Ascending aorta (tissue), 2 donors: ENCODE measurements at regions not wholly inside any gene's neighbourhood (a gene's known extent, or its start where the extent isn't known, plus 50 kb on each side); places are given as distances from the start of the nearest gene placed in this dataset.
A peak's percentile ranks its signal among the peaks of the same experiment; 100 is the strongest.

Experiments used
- DNase-seq, 2 donors: peaks; one replicate each; pipeline ENCODE4 v3.0.0-alpha.2; 2019; ENCODE audit warnings: low spot score in 2 of 2
- H3K27ac ChIP-seq, 2 donors: fragments of 200-600 bp; sonication (generic); one replicate each; pipeline ENCODE4 v1.5.1; 2016 to 2017; ENCODE audit warnings: mild to moderate bottlenecking in 1 of 2
- H3K27me3 ChIP-seq: fragments of 200-600 bp; sonication (generic); one replicate; pipeline ENCODE4 v1.5.1; 2017
- H3K36me3 ChIP-seq, 2 donors: fragments of 200-600 bp; sonication (generic); one replicate each; pipeline ENCODE4 v1.5.1; 2016
- H3K4me1 ChIP-seq, 2 donors: fragments of 200-600 bp; sonication (generic); one replicate each; pipeline ENCODE4 v1.5.1; 2016 to 2017; ENCODE audit warnings: mild to moderate bottlenecking in 1 of 2
- H3K4me3 ChIP-seq, 2 donors: fragments of 200-600 bp; sonication (generic); one replicate each; pipeline ENCODE4 v1.5.1; 2016 to 2017; ENCODE audit warnings: mild to moderate bottlenecking in 1 of 2
- H3K9me3 ChIP-seq, 2 donors: fragments of 200-600 bp; sonication (generic); one replicate each; pipeline ENCODE4 v1.5.1; 2016
- intact Hi-C: fragments of 100-400 bp; cut with DNase I; formaldehyde crosslinking; loops from one replicate; pipeline ENCODE4 v1.15.1; 2023
- TF ChIP-seq, protein P1 (sequence below), 3 experiments: fragments of 200-600 bp in 2 of 3; fragments of 450-650 bp in 1 of 3; sonication (generic) in 2 of 3; IDR thresholded peaks; one replicate each; pipeline ENCODE4 v1.5.1; 2016 to 2019; ENCODE audit warnings: antibody characterized with exemption in 3 of 3, mild to moderate bottlenecking in 1 of 3, moderate library complexity in 1 of 3

GRCh38 chr2:12099374-12099773 is 352.9 kb downstream of the LPIN1 start:
- Histone ChIP-seq H3K36me3 (no peaks in the 10 kb centered on the region), H3K9me3 (no peaks in the 10 kb centered on the region), H3K27me3 (no peaks in the 10 kb centered on the region), H3K4me3 (no peak overlapping the region), H3K27ac (no peak overlapping the region), H3K4me1 (no peaks in the 10 kb centered on the region)
- TF ChIP-seq, protein P1, sequence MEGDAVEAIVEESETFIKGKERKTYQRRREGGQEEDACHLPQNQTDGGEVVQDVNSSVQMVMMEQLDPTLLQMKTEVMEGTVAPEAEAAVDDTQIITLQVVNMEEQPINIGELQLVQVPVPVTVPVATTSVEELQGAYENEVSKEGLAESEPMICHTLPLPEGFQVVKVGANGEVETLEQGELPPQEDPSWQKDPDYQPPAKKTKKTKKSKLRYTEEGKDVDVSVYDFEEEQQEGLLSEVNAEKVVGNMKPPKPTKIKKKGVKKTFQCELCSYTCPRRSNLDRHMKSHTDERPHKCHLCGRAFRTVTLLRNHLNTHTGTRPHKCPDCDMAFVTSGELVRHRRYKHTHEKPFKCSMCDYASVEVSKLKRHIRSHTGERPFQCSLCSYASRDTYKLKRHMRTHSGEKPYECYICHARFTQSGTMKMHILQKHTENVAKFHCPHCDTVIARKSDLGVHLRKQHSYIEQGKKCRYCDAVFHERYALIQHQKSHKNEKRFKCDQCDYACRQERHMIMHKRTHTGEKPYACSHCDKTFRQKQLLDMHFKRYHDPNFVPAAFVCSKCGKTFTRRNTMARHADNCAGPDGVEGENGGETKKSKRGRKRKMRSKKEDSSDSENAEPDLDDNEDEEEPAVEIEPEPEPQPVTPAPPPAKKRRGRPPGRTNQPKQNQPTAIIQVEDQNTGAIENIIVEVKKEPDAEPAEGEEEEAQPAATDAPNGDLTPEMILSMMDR (IDR thresholded peaks at IDR 0.05) = no peak
- DNase-seq = no peak
- intact Hi-C loops = no loop called here

- no peaks in the 10 kb centered on the region for H3K4me1 ChIP-seq
- no peaks in the 10 kb centered on the region for H3K27me3 ChIP-seq
- H3K27ac ChIP-seq = no peak overlapping the region
- H3K9me3 ChIP-seq = no peaks in the 10 kb centered on the region
- H3K36me3 ChIP-seq = no peaks in the 10 kb centered on the region
- DNase-seq = no peak
- TF ChIP-seq, protein P1 (IDR thresholded peaks at IDR 0.05) = no peak
- intact Hi-C loops = no loop called here
- H3K4me3 ChIP-seq = no peak overlapping the region
Measured at GRCh38 chr2:12102679-12103078, 356.2 kb downstream of the LPIN1 start.

DNA sequence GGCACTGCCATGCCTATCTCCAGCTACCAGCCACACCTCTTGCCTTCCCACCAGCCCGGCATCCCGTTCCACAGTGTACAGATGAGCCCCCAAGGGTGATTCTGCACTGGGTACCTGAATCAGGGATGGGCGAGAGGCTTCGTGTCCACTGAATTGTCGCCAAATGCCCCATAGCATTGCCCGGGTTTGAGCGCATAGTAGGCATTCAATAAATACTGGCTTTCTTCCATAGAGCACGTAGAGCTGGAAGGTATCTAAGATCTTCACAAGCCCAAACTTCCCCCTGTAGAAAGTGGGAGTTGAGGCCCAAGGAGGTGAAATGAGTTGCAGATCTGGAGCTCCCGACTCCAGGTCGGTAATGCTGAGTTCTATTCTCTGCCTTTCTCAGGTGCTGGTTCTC is 358.7 kb downstream of the LPIN1 start:
- Histone ChIP-seq H3K9me3 (no peaks in the 10 kb centered on the region), H3K36me3 (no peaks in the 10 kb centered on the region), H3K27ac (no peak overlapping the region), H3K27me3 (no peaks in the 10 kb centered on the region), H3K4me3 (no peak overlapping the region), H3K4me1 (no peaks in the 10 kb centered on the region)
- DNase-seq = no peak
- intact Hi-C loops = no loop called here
- TF ChIP-seq, protein P1 (IDR thresholded peaks at IDR 0.05) = no peak

DNA sequence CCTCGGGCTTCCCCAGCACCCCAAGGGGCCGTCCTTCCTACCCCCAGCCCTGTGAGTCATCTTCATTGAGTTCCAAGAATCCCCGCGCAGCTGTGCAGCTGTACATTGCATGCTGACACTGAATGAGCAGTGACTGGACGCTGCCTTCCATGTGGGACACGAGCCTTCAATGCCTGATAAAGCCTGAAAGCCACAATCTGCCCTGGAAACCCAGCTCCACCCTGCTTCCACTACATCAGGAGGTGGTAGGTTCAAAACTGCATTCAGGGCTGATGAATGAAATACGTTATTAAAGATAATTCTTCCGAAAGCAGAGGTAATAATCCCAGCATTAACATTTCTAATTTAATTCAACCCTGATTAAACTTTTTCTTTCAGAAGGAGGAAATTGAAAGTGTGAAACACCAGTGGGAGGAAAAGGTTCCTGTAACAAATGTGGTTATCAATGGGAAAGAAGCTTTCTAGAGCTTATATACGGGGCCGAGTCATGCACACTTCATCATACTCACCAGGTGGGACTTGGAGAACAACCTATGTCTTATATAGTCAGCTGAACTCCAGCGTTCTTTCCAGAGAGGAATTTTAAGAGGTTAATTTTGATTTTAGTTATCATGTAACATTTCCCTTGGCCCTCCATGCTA is 360.1 kb downstream of the LPIN1 start:
- no peaks in the 10 kb centered on the region for H3K9me3 ChIP-seq

DNA sequence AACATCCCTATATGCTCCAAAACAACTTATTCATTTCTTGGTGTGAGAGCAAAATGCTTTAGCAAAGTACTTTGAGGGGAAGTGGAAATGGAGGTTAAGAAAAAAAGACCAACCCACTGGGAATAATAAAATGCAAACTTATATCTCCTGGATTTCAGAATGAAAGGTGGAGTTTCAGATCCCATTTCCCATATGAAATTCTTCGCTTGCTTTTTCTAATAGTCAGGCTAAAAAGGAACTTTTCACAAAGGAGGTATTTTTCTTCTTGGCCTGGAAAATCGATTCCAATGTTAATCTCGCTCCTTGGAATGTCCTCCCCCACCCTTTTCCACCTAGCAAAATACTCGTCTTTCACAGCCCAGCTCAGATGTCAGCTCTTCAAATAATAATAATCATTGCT is 360.9 kb downstream of the LPIN1 start:
- H3K36me3 ChIP-seq = no peaks in the 10 kb centered on the region
- H3K4me1 ChIP-seq = no peaks in the 10 kb centered on the region
- no peak overlapping the region for H3K27ac ChIP-seq
- TF ChIP-seq, protein P1 (IDR thresholded peaks at IDR 0.05) = no peak
- no peaks in the 10 kb centered on the region for H3K27me3 ChIP-seq
- intact Hi-C loops = no loop called here
- no peak overlapping the region for H3K4me3 ChIP-seq
- DNase-seq = no peak
- no peaks in the 10 kb centered on the region for H3K9me3 ChIP-seq

More for the DNA sequence above, 360.1 kb downstream of the LPIN1 start:
- H3K36me3 ChIP-seq = no peaks in the 10 kb centered on the region
- no peak overlapping the region for H3K27ac ChIP-seq
- no peaks in the 10 kb centered on the region for H3K27me3 ChIP-seq
- intact Hi-C loops = no loop called here
- no peak overlapping the region for H3K4me3 ChIP-seq
- H3K4me1 ChIP-seq = no peaks in the 10 kb centered on the region
- TF ChIP-seq, protein P1 (IDR thresholded peaks at IDR 0.05) = no peak
- DNase-seq = peak in 1 of 2 donors; percentile 64

DNA sequence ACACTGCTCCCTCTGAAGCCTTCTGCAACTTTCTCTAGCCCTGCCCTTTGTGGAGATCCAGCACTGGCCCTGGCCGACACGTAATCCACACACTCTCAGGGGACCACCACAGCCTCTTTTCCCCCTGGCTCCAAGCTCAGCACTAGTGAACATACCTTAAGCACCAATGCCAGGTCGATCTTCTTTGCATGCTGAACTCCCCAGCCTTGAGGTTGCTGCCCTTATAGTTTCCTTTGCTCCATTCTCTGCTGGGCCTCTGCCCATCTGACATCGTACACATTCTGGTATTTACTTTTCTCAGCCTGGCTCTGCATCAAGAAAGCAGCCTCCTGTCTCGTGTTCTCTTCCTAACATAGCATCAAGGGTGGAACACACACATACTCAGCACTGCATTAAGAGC is 361.5 kb downstream of the LPIN1 start:
- TF ChIP-seq, protein P1 (IDR thresholded peaks at IDR 0.05) = no peak
- H3K4me3 ChIP-seq = no peak overlapping the region
- H3K27ac ChIP-seq = no peak overlapping the region
- no peaks in the 10 kb centered on the region for H3K9me3 ChIP-seq
- intact Hi-C loops = no loop called here
- no peaks in the 10 kb centered on the region for H3K4me1 ChIP-seq
- H3K27me3 ChIP-seq = no peaks in the 10 kb centered on the region
- DNase-seq = no peak
- H3K36me3 ChIP-seq = no peaks in the 10 kb centered on the region
